NCI-H748 treated with DMSO at 0.1 percent for 48 hours (cell line): ENCODE measurements at regions not wholly inside any gene's neighbourhood (a gene's known extent, or its start where the extent isn't known, plus 50 kb on each side); places are given as distances from the start of the nearest gene placed in this dataset.

Experiments
- DNase-seq: peaks from one replicate; lab custom pipeline; 2025; lab: John Stamatoyannopoulos, UW

- DNase-seq = no peak
Observed at GRCh38 chr2:45255563-45255962, 246.3 kb upstream of the SIX2 start.

- DNase-seq = no peak
Observed at GRCh38 chr2:45254025-45254424, 244.8 kb upstream of the SIX2 start.

DNA sequence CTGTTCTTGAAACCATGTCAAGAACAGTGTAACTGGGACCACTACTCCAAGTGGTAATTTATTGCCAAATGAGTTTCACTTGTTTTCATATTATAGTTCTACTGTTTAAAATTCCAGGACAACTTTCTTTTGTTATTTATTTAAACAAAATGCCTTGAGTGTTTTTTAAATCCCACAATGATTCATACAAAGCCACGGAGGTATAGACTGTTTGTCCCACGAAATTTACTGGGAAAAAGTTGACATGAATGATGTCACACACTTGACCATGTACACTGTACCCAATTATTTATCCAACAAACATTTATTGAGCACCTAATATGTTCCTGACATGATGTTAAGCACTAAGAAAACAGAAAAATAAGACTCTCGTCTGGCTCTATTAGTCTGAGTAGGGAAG, 243.9 kb upstream of the SIX2 start:
- no peak for DNase-seq

GRCh38 chr2:45250176-45250575, 240.9 kb upstream of the SIX2 start:
- DNase-seq = no peak

DNA sequence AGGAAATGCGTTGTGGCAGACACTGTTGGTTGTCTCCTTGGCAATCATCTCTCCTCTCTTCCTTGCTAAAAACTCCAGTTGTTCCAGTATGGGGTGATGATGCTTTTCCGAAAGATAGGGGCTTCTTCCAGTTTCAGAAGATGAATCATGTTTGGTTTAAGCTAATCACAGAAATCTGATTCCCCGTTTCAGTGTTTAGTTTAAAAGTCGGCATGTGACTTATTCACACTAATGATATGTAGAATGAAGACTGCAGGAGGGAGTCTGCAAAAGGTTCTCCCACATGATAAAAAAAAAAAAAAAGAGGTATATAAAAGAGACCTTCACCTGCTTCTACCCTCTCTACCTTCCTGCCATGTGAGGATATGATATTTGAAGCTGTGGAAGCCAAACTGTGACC, 239.0 kb upstream of the SIX2 start:
- no peak for DNase-seq

GRCh38 chr2:45244928-45245327, 235.7 kb upstream of the SIX2 start:
- DNase-seq = no peak

DNA sequence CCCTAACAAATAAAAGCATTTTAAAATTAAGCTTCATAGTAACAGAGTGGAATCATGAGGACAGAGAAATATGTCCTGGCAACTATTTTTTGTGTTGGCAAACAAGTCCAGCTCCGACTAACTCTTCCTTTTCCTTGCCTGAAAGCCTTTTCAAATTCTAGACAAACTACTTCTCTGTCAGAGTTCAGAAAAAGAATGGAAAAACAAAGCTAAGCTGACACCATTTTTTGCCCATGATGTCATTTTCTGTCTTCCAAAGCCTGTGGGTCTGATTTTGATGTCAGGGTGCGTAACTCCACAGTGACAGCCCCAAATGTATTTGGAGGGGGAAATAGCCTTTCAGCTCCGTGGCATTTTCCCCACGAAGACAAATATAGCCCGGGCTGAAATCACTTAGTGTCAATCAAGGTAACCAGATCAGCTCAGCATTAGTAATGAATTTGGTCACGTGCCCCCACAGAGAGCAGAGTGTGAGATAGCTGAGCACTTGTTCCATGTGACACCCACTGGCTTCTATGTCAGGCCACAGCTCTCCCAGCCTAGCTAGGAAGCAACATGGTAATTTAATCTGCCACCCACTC, 233.0 kb upstream of the SIX2 start:
- DNase-seq = no peak

- DNase-seq = no peak
Observed at GRCh38 chr2:45241061-45241561, 231.9 kb upstream of the SIX2 start.

DNA sequence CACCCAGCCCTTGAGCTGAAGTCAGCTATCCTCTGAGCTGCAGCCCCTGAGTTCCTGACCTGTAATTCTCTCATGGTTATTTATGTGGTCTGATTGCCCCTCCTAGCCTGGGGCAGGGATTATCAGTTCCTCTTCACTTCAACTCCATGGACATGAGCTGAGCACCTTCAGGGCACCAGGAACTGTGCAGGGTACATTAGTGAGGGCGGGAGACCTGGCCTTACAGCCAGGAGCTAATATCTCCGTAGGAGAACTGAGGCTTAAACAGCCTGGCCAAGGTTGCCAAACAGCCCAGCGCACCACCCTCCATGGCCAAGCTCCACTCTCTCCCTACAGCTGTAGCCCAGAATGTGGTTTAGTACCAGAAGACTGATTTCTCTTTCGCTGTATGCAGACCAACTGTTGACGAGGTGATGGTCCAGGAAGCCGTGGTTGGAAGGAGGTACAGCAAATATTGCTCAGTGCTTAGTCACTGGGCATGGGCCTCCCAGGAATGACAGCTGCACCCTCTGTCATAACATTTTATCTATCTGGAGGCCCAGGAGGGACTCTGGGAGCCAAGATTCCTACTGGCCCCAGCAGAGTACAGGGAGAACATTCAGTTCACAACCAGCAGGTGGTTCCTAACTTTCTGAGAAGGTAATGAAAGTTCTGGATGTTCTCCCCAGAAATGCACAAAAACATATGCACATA, 228.7 kb upstream of the SIX2 start:
- no peak for DNase-seq

- no peak for DNase-seq
Observed at GRCh38 chr2:45237128-45237527, 227.9 kb upstream of the SIX2 start.

GRCh38 chr2:45236268-45236667, 227.0 kb upstream of the SIX2 start:
- DNase-seq = no peak

DNA sequence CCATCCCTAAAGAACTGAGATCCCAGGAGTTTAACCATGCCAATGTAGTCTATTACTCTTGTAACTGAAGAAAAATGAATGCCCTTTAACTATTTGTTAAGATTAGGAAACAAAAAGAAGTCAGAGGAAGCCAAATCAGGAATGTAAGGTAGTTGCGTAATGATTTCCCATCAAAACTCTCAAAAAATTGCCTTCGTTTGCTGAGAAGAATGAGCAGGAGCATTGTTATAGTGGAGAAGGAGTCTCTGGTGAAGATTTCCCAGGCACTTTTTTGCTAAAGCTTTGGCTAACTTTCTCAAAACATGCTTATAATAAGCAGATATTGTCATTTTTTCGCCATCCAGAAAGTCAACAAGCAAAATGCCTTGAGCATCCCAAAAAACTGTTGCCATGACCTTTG, 224.0 kb upstream of the SIX2 start:
- no peak for DNase-seq

DNA sequence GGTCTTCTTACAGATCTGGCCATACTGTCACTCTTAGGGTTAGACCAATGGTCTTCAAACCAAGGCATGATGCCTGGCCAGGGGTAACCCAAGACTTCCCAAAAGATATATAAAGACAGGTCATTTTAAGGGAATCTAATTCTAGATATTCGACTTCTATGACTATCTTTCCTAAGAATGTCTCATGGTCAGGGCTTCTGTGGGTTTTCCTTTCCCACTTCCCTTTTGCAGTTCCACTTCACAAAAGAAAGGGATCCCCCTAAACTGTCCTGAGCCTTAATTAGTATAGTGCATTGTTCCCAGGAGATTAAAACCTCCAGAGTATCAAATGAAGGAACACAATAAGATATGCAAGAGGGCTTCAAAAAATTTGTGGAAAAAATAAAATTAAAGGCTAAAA, 223.6 kb upstream of the SIX2 start:
- DNase-seq = no peak

DNA sequence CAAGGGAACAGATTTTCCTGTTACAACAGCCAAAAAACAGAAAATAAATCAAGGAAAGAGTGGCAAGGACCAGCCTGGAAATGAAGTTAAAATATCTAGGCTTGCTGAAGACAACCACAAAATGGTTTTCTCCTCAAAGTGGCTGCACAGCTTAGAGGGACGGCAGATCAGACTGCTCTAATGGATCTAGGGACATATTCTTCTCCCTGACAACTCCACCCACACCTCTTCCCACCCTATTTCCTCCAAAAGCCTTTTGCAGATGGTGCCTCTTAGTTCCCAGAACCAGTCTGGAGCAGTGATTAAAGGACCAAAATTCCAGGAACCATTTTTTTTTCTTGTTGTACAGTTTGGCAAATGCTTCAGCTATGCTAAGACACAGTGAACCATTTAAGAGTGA, 220.2 kb upstream of the SIX2 start:
- no peak for DNase-seq

DNA sequence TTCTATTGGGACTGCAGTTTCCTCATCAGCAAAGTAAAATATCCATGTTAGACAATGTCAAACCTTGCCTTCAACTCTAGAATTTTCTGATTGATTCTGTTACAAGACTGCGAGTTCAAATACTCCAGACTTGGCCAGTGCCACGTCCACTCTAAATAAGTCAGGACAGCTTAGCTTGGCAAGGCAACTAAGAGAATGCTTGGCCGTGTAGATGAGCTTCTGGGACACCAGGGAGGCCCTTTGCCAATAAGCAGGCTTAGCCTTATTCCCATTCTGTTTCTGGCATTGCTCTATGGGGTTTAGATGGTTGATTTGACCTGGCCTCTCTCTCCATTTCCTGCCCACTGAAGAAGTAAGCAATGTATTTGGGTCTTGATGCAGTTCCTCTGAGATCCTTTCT, 218.1 kb upstream of the SIX2 start:
- DNase-seq = no peak

DNA sequence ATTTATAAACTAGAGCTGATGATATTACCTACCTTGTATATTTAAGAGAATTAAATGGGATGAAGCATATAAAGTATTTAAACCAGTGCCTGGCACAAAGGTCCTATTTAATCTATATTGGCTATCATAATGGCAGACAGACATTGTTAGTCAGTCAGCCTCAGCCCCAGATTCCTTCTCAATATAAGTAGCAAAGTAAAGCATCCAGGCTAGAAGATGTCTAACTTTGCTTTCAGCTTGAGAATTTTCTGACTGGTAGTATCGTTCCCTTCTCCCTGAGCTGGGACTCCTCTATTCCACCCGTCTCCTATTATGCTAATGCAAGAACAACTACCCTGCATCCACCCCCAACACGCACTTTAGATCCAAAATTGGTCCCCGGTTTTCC, 215.7 kb upstream of the SIX2 start:
- DNase-seq = no peak

DNA sequence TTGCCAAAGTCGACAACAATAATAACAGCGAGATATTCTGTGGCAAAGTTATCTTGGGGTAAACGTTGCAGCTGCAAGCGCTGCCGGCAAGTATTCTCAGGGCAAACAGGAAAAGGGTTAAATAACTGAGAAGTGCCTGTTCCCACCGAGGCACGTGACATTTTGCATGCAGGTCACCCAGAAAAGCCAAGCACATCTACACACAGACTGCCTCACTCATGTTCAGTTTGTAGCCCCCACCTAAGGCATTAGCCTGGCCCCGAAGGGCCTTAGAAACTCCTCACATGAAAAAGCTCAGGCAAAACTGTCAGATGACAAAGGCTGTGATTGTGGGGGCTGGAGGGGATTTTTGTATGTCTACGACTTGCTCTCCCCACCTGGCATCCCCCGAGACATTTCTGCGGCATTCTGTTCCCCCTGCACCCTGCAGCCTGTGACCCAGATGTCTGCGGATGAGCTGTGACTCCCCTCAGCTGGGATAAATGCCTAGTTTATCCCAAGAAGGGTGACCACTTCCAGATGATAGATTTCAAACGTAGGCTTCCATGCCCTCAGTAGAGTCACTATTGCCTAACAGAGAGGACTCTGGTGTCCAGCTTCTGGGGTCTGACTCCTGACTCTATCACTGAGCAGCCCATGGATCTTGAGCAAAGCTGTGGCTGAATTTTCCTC, 215.2 kb upstream of the SIX2 start:
- no peak for DNase-seq

DNA sequence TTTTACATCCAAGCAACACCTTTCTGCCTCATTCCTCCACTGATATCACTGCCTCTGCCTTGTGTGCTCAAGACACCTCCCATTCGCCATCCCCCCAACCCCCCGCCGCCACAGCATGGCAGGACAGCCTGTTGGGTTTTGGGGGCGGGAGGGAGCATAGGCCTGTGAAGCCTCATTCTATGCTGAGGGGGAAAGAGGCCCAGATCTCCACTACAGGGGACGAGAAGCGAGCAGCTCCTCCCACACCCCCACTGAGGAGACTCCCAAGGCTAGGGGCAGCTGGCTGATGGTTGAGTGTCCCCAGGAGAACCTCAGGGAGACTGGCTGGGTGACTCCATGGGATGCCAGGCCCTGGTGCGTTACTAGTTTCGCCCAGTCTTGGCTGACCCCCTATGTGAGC, 214.3 kb upstream of the SIX2 start:
- DNase-seq = no peak

DNA sequence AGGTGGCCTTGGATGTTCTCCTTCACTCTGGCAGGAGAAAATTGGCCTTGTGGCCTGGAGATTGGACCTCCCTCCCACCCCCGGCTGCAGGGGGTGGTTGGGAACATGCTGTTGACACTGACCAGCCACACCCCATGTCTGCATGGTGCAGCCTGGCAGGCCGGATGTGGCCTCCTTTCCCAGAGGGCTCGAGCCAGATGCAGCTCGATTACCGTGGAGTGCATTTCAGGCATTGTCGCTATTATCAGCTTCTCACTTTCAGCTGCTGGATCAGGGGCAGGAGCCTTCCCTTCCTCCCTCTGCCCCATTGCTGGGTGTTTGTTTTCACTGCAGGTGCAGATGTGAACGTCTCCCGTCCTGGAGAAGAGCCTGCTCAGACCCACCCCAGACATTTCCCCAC, 211.0 kb upstream of the SIX2 start:
- peak; percentile 34 for DNase-seq

GRCh38 chr2:45218931-45219339, 209.7 kb upstream of the SIX2 start:
- DNase-seq = peak; percentile 10

DNA sequence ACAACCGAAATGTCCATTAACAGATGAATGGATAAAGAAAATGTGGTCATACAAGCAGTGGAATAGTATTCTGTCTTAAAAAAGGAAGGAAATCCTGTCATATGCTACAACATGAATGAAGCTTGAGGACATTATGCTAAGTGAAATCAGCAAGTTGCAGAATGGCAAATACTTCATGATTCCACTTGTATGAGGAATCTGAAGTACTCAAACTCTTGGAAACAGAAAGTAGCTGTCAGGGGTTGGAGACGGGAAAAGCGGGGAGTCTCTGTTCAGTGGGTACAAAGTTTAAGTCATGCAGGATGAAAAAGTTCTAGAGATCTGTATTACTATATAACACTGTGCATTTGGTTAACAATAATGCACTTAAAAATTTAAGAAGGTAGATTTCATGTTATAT, 209.0 kb upstream of the SIX2 start:
- no peak for DNase-seq

DNA sequence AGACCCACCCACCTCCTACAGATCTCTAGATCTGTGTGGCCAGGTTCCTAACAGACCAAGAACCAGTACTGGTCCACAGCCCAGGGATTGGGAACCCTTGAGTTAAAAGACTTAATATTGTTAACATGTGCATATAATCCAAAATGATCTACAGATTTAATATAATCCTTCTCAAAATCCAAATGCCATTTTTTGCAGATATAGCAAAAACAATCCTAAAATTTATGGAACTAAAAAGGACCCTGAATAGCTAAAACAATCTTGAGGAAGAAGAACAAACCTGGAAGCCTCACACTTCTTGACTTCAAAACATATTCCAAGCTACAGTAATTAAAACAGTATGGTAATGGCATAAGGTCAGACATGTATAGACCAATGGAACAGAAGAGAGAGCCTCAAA, 206.9 kb upstream of the SIX2 start:
- DNase-seq = no peak

DNA sequence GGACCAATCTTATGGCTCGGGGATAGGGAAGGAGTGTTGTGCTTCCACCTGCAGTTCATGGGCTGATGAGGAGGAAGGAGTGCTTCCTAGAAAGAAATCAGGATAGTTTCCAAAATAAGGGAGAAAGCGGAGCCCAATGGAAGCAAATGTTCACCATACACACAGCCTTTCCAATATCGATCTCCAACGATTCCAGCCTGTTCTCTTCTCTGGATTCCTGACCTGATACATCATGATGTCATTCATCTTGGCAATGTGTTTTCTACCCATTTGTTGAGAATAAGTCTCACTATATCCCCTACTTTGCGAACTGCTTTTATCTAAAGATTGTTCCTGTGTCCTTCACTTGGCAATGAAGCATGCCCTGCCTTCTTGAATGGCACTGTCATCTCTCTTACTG, 205.3 kb upstream of the SIX2 start:
- no peak for DNase-seq
